ENCODE measurements at regions not wholly inside any gene's neighbourhood (a gene's known extent, or its start where the extent isn't known, plus 50 kb on each side); places are given as distances from the start of the nearest gene placed in this dataset.

- TF ChIP-seq CTCF (IDR thresholded peaks at IDR 0.05; ENCODE audit: low read depth, low read length, missing control alignments): no peak
These were observed 263.4 kb downstream of the CDC14C start for GRCh38 chr7:49187543-49188268.

GRCh38 chr7:49228426-49229098, 304.2 kb downstream of the CDC14C start:
- no peak overlapping the region for H3K4me3 ChIP-seq (ENCODE audit: low read depth, low read length)
- in situ Hi-C loops (cut with HindIII; ENCODE audit: low sequenced_read_pairs): no loop called here
- no peak for TF ChIP-seq CTCF (IDR thresholded peaks at IDR 0.05; ENCODE audit: low read depth, low read length, missing control alignments)
- DNase-seq (ENCODE audit: low read depth): no peak

More at GRCh38 chr7:49187543-49188268, 263.4 kb downstream of the CDC14C start:
- no peak for DNase-seq (ENCODE audit: low read depth)
- in situ Hi-C loops (cut with HindIII; ENCODE audit: low sequenced_read_pairs): no loop called here
- no peak overlapping the region for H3K4me3 ChIP-seq (ENCODE audit: low read depth, low read length)

- DNase-seq (ENCODE audit: low read depth): no peak
- TF ChIP-seq CTCF (IDR thresholded peaks at IDR 0.05; ENCODE audit: low read depth, low read length, missing control alignments): no peak
- in situ Hi-C loops (cut with HindIII; ENCODE audit: low sequenced_read_pairs): no loop called here
- H3K4me3 ChIP-seq (ENCODE audit: low read depth, low read length): no peak overlapping the region
These were observed 304.9 kb downstream of the CDC14C start for GRCh38 chr7:49229246-49229645.

GRCh38 chr7:49243521-49243920, 319.2 kb downstream of the CDC14C start:
- TF ChIP-seq CTCF (IDR thresholded peaks at IDR 0.05; ENCODE audit: low read depth, low read length, missing control alignments): no peak
- no peak overlapping the region for H3K4me3 ChIP-seq (ENCODE audit: low read depth, low read length)
- in situ Hi-C loops (cut with HindIII; ENCODE audit: low sequenced_read_pairs): no loop called here
- no peak for DNase-seq (ENCODE audit: low read depth)

- in situ Hi-C loops (cut with HindIII; ENCODE audit: low sequenced_read_pairs): no loop called here
- TF ChIP-seq CTCF (IDR thresholded peaks at IDR 0.05; ENCODE audit: low read depth, low read length, missing control alignments): no peak
- no peak for DNase-seq (ENCODE audit: low read depth)
- H3K4me3 ChIP-seq (ENCODE audit: low read depth, low read length): no peak overlapping the region
These were observed 320.2 kb downstream of the CDC14C start for GRCh38 chr7:49244543-49244942.

GRCh38 chr7:49245062-49245461, 320.7 kb downstream of the CDC14C start:
- H3K4me3 ChIP-seq (ENCODE audit: low read depth, low read length): no peak overlapping the region
- DNase-seq (ENCODE audit: low read depth): no peak
- in situ Hi-C loops (cut with HindIII; ENCODE audit: low sequenced_read_pairs): no loop called here
- TF ChIP-seq CTCF (IDR thresholded peaks at IDR 0.05; ENCODE audit: low read depth, low read length, missing control alignments): no peak
